Colonic mucosa (tissue), 4 donors: ENCODE measurements at regions not wholly inside any gene's neighbourhood (a gene's known extent, or its start where the extent isn't known, plus 50 kb on each side); places are given as distances from the start of the nearest gene placed in this dataset.

Source experiments
- DNase-seq: peaks from one replicate; pipeline ENCODE4 v3.0.0-alpha.2; 2020
- H3K27ac ChIP-seq: fragments of 200-600 bp; one replicate; pipeline ENCODE4 v1.8.0; 2021
- H3K27me3 ChIP-seq: fragments of 200-600 bp; one replicate; pipeline ENCODE4 v1.8.0; 2021
- H3K36me3 ChIP-seq: fragments of 200-600 bp; one replicate; pipeline ENCODE4 v1.8.0; 2021
- H3K4me1 ChIP-seq: fragments of 200-600 bp; one replicate; pipeline ENCODE4 v1.8.0; 2021; ENCODE audit warnings: mild to moderate bottlenecking
- H3K4me3 ChIP-seq: fragments of 200-600 bp; one replicate; pipeline ENCODE4 v1.8.0; 2021
- H3K9ac ChIP-seq, 2 donors: one replicate each; pipeline ENCODE4 v1.7.0; 2013; ENCODE audit warnings: control low read depth in 2 of 2, low read depth in 2 of 2, low read length in 2 of 2
- H3K9me3 ChIP-seq: fragments of 200-600 bp; one replicate; pipeline ENCODE4 v1.8.0; 2021
- CTCF ChIP-seq: fragments of 200-600 bp; IDR thresholded peaks from one replicate; pipeline ENCODE4 v1.8.0; 2022; ENCODE audit warnings: antibody characterized with exemption, mild to moderate bottlenecking
- intact Hi-C: fragments of 100-400 bp; cut with DNase I; formaldehyde crosslinking; loops from one replicate; pipeline ENCODE4 v1.14.1; 2022
- donor health status: healthy.
- donor health status: DM: no; HTN: no; CAD: no.
- donor health status: DM: no; HTN: no; CAD: no.

GRCh38 chr9:135239100-135239768, 151.8 kb downstream of the OLFM1 start:
- Histone ChIP-seq H3K27ac (no peak overlapping the region), H3K9me3 (no peaks in the 10 kb centered on the region), H3K9ac (no peak overlapping the region), H3K36me3 (no peaks in the 10 kb centered on the region), H3K4me1 (no peaks in the 10 kb centered on the region), H3K4me3 (no peak overlapping the region), H3K27me3 (no peaks in the 10 kb centered on the region)
- DNase-seq, result no peak
- TF ChIP-seq CTCF, result no peak
- intact Hi-C loops, result no loop called here

- Histone ChIP-seq H3K27ac (no peak overlapping the region), H3K4me1 (no peaks in the 10 kb centered on the region), H3K4me3 (no peak overlapping the region), H3K9ac (no peak overlapping the region), H3K27me3 (no peaks in the 10 kb centered on the region), H3K36me3 (no peaks in the 10 kb centered on the region), H3K9me3 (no peaks in the 10 kb centered on the region)
- no peak for DNase-seq
- no peak for TF ChIP-seq CTCF
- intact Hi-C loops, result no loop called here
These were observed 152.3 kb downstream of the OLFM1 start for GRCh38 chr9:135239769-135240141.

GRCh38 chr9:135240222-135240621, 152.8 kb downstream of the OLFM1 start:
- no peaks in the 10 kb centered on the region for H3K4me1 ChIP-seq
- no peak overlapping the region for H3K9ac ChIP-seq
- no peak for DNase-seq
- no peak for TF ChIP-seq CTCF
- no peaks in the 10 kb centered on the region for H3K9me3 ChIP-seq
- intact Hi-C loops, result no loop called here
- no peak overlapping the region for H3K4me3 ChIP-seq
- H3K27me3 ChIP-seq, result no peaks in the 10 kb centered on the region
- no peaks in the 10 kb centered on the region for H3K36me3 ChIP-seq
- H3K27ac ChIP-seq, result no peak overlapping the region

- TF ChIP-seq CTCF, result no peak
- DNase-seq, result no peak
- no peak overlapping the region for H3K4me3 ChIP-seq
- no peaks in the 10 kb centered on the region for H3K27me3 ChIP-seq
- intact Hi-C loops, result no loop called here
- no peaks in the 10 kb centered on the region for H3K4me1 ChIP-seq
- no peak overlapping the region for H3K9ac ChIP-seq
- no peak overlapping the region for H3K27ac ChIP-seq
- no peaks in the 10 kb centered on the region for H3K36me3 ChIP-seq
- H3K9me3 ChIP-seq, result no peaks in the 10 kb centered on the region
These were observed 153.4 kb downstream of the OLFM1 start for GRCh38 chr9:135240871-135241311.

GRCh38 chr9:135241381-135242048, 154.0 kb downstream of the OLFM1 start:
- no peak for DNase-seq
- H3K27me3 ChIP-seq, result no peaks in the 10 kb centered on the region
- intact Hi-C loops, result no loop called here
- H3K9me3 ChIP-seq, result no peaks in the 10 kb centered on the region
- H3K9ac ChIP-seq, result no peak overlapping the region
- H3K36me3 ChIP-seq, result no peaks in the 10 kb centered on the region
- H3K27ac ChIP-seq, result no peak overlapping the region
- H3K4me3 ChIP-seq, result no peak overlapping the region
- no peaks in the 10 kb centered on the region for H3K4me1 ChIP-seq
- TF ChIP-seq CTCF, result no peak
